Activated CD8-positive, alpha-beta T cell treated with anti-CD3 and anti-CD28 coated beads, Interleukin-2, amount 10 ng/mL, durations not matched to agents 7 days and 5 days (primary cell): ENCODE measurements at regions not wholly inside any gene's neighbourhood (a gene's known extent, or its start where the extent isn't known, plus 50 kb on each side); places are given as distances from the start of the nearest gene placed in this dataset.
"Not testable (repeated sequence)": the region's sequence is repeated elsewhere in the genome, so short reads cannot be mapped to it uniquely, and the experiment has no call there.

Experiments used
- ATAC-seq: fragments of 150-1000 bp; cut with Tn5 transposase; one replicate; pipeline ENCODE4 v1.10.0; 2021; ENCODE audit warnings: moderate library complexity
- CTCF ChIA-PET: fragments of 350-600 bp; sonication (Branson Sonifier 250); formaldehyde crosslinking; loops from one replicate; lab custom pipeline; 2021; ENCODE audit warnings: antibody characterized with exemption; lab: Charles Lee
- POLR2A ChIA-PET: fragments of 350-600 bp; sonication (Branson Sonifier 250); formaldehyde crosslinking; loops from one replicate; lab custom pipeline; 2021; ENCODE audit warnings: antibody characterized with exemption; lab: Charles Lee
- DNase-seq: peaks from one replicate; pipeline ENCODE4 v3.0.0-alpha.2; 2020
- H3K27ac Mint-ChIP-seq: one replicate; pipeline ENCODE4 v1.8.0; 2021; ENCODE audit warnings: mild to moderate bottlenecking, mixed read lengths
- H3K27me3 Mint-ChIP-seq: one replicate; pipeline ENCODE4 v1.8.0; 2021; ENCODE audit warnings: low read depth, mixed read lengths
- H3K36me3 Mint-ChIP-seq: one replicate; pipeline ENCODE4 v1.8.0; 2021; ENCODE audit warnings: low read depth, mixed read lengths
- H3K4me1 Mint-ChIP-seq: one replicate; pipeline ENCODE4 v1.8.0; 2021; ENCODE audit warnings: low read depth, mixed read lengths
- H3K4me3 Mint-ChIP-seq: one replicate; pipeline ENCODE4 v1.8.0; 2021; ENCODE audit warnings: mild to moderate bottlenecking, mixed read lengths
- H3K9me3 Mint-ChIP-seq: one replicate; pipeline ENCODE4 v1.8.0; 2022; ENCODE audit warnings: mixed read lengths; ENCODE audit not compliant: insufficient read depth

DNA sequence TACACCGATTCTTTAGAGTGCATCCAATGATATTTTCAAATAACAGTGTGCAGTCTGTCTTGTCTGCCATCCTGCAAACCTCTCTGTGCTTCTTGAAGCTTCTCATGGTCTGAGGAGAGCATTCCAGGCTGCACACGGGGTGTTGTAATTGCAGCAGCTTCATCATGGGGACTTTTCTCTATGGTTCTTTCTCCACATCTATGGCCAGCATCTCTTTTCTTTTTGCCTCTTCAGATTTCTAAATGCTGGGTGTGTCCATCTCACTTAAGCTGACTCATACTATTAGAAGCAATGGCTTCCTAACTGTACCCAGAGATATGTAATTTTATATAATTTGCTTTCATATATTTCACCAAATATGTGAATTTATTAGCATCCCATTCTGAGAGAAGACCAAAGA lies 63.8 kb upstream of the EPHB3 start:
- Mint-ChIP-seq H3K4me1 (no peaks in the 10 kb centered on the region), H3K9me3 (no peaks in the 10 kb centered on the region), H3K4me3 (no peak overlapping the region), H3K27me3 (peaks cover 31% of the 10 kb centered on the region), H3K36me3 (no peaks in the 10 kb centered on the region), H3K27ac (no peak overlapping the region)
- ChIA-PET CTCF (no interaction called here), POLR2A (no interaction called here)
- ATAC-seq = no peak
- no peak for DNase-seq

DNA sequence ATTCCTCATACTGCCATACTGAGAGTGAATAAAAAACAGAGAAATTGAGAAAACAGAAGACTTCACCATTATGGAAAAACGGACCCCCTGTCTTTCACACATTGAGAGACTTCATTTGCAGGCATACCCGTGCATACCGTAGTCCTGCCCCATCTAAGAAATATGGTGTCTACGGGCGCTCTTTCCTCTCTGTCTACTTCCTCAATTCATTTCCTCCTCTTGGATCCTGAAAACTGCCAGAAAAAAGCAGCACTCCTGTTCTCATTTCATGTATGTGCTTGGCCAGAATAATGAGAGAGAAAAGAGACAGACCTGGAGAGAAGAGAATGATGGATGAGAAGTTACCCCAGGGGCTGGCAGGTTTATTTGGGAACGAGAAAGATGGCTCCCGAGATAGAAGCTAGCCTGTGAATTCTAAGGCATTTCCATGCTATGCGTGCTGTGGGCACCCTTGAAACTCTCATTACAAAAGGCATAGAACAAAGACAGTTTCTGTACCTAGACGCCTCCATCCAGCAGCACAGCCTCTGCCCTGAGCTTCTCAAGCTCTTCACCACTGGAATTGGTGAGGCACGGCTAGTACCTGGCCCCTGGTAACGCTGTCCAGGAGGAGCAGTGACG lies 62.5 kb upstream of the EPHB3 start:
- ChIA-PET CTCF (interaction anchor here (1.0 kb wide), 1 partner anchor 127 kb away, joined by 3 read pairs; no protein-coding TSS in a partner anchor), POLR2A (no interaction called here)
- Mint-ChIP-seq H3K4me1 (no peaks in the 10 kb centered on the region), H3K36me3 (no peaks in the 10 kb centered on the region), H3K9me3 (no peaks in the 10 kb centered on the region), H3K27ac (no peak overlapping the region), H3K4me3 (no peak overlapping the region), H3K27me3 (peaks cover 22% of the 10 kb centered on the region)
- ATAC-seq (no peak), DNase-seq (no peak)

DNA sequence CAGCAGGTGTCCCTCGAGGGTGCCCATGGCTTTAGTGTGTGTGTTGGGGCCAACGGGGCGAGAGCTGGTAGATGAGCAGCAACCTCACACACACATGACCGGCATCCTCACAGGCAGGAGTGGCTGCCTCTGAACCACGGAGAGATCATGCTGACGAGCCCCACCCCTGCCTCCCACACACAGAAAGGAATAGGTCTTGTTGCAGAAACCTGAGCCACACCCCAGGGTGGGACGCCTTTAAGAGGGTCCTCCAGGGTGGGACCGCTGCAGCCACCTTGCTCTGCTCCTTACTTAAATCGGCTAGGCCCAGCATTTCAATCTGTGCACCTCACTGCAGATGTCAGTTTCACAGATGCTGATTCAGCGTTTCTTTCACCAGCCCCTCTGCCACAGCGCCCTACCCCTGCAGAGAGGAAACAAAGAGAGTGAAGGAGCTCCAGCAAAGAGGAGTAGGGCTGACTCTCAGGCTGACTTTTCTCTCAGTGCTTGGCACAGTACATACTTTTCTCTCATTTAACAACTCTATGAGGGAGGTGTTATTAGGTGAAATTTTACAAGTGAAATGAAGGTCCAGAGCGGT lies 61.2 kb upstream of the EPHB3 start:
- CTCF ChIA-PET = interaction anchor here (0.9 kb wide), 1 partner anchor 12 kb away, joined by 3 read pairs; no protein-coding TSS in a partner anchor
- Mint-ChIP-seq H3K36me3 (no peaks in the 10 kb centered on the region), H3K27ac (no peak overlapping the region), H3K4me3 (no peak overlapping the region), H3K4me1 (no peaks in the 10 kb centered on the region), H3K27me3 (peaks cover 21% of the 10 kb centered on the region), H3K9me3 (no peaks in the 10 kb centered on the region)
- ATAC-seq (no peak), DNase-seq (no peak)
- POLR2A ChIA-PET = no interaction called here

DNA sequence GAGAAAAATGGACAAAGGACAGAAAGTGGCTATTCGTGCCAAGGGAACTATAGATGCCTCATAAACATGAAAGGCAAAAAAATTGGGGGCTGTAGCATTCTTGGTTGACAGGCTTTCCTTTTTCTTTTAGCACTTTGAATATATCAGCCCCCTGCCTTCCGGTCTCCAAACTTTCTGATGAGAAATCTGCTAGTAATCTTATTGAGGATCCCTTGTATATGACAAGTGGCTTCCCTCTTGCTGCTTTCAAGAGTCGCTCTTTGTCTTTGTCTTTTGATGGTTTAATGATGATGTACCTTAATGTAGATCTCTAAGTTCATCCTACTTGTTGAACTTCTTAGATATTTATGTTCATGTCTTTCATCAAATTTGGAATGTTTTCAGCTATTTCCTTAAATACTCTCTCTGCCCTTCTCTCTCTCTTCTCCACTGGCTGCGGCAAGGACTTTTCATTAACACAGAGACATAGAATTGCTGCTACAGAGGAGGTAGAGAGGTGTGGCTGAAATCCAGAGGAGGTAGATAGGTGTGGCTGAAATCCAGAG lies 59.4 kb upstream of the EPHB3 start:
- ChIA-PET CTCF (no interaction called here), POLR2A (no interaction called here)
- no peak for ATAC-seq

DNA sequence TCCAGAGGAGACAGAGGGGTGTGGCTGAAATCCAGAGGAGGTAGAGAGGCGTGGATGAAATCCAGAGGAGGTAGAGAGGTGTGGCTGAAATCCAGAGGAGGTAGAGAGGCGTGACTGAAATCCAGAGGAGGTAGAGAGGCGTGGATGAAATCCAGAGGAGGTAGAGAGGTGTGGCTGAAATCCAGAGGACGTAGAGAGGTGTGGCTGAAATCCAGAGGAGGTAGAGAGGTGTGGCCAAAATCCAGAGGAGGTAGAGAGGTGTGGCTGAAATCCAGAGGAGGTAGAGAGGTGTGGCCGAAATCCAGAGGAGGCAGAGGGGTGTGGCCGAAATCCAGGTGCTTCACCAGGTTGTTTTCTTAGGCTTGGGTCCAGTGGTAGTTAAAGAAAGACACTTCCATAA lies 58.7 kb upstream of the EPHB3 start:
- H3K36me3 Mint-ChIP-seq, H3K4me1 Mint-ChIP-seq, H3K27ac Mint-ChIP-seq, DNase-seq, POLR2A ChIA-PET, H3K9me3 Mint-ChIP-seq, H3K4me3 Mint-ChIP-seq, ATAC-seq: not testable (repeated sequence)
- H3K27me3 Mint-ChIP-seq = peaks cover 28% of the 10 kb centered on the region
- CTCF ChIA-PET = interaction anchor here (1.5 kb wide), 1 partner anchor 27 kb away, joined by 3 read pairs; no protein-coding TSS in a partner anchor

More for the DNA sequence above, 59.4 kb upstream of the EPHB3 start:
- Mint-ChIP-seq H3K4me3 (no peak overlapping the region), H3K27ac (no peak overlapping the region), H3K4me1 (no peaks in the 10 kb centered on the region), H3K27me3 (peaks cover 25% of the 10 kb centered on the region), H3K9me3 (no peaks in the 10 kb centered on the region), H3K36me3 (no peaks in the 10 kb centered on the region)
- no peak for DNase-seq

DNA sequence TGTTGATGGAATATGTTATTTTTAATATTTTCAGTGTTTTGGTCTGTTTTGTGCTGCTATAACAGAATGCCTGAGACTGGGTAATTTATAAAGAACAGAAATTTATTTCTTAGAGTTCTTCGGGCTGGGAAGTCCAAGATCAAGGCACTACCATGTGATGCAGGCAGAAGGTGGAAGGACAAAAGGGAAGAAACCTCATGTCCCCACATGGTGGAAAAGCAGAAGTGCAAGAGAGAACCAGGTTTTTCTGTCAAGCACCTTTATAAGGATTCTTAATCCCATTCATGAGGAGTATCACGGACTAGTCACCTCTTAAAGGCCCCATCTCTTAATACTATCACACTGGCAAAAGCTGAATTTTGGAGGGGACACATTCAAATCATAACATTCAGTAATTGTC lies 57.9 kb upstream of the EPHB3 start:
- no peak for DNase-seq
- Mint-ChIP-seq H3K36me3 (no peaks in the 10 kb centered on the region), H3K9me3 (no peaks in the 10 kb centered on the region), H3K4me3 (no peak overlapping the region), H3K27ac (no peak overlapping the region), H3K27me3 (peaks cover 25% of the 10 kb centered on the region), H3K4me1 (no peaks in the 10 kb centered on the region)
- ATAC-seq = no peak
- ChIA-PET CTCF (interaction anchor here (1.5 kb wide), 1 partner anchor 26 kb away, joined by 3 read pairs; no protein-coding TSS in a partner anchor), POLR2A (no interaction called here)

DNA sequence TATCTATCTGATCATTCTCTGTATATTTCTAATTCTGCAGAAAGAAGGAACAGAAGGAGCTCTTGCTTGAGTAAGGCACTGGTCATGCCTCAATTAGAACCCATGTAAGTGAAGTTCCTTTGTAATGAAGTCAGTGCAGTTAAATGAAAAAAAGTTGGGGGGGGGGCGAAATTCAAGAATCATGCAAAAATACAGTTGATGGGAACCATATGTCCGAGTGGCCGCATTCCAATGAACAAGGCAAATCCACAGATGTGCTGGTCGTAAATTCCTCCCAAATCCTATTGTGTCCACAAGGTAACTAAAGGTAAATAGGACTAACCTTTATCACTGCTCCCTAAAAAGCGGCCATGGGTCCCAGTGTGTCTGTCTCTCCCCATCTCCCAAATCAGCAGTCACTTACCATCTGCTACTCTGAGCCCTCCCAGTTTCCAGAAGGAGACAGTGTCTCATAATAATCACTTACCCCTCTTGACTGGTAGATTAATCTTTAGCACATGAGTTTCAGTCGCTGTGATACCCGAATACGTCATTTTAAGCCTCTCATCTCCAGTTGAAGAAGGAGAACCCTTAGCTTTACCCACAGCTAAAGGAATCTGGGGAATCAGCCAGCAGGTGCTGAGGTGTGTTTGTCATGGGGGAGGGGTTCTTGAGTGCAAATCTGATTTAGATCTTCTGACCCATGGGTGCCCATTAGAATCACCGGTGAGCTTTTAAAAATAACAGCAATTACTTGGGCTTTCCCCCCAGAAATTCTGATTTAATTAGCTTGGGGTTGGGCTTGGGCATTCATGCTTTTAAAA lies 56.3 kb upstream of the EPHB3 start:
- ATAC-seq (no peak), DNase-seq (no peak)
- Mint-ChIP-seq H3K4me1 (no peaks in the 10 kb centered on the region), H3K27ac (no peak overlapping the region), H3K27me3 (peaks cover 20% of the 10 kb centered on the region), H3K9me3 (no peaks in the 10 kb centered on the region), H3K4me3 (no peak overlapping the region), H3K36me3 (no peaks in the 10 kb centered on the region)
- ChIA-PET CTCF (interaction anchor here (1.0 to 1.7 kb wide), 3 partner anchors 9 to 133 kb away, joined by 3 to 10 read pairs (median 3); no protein-coding TSS in a partner anchor), POLR2A (no interaction called here)

DNA sequence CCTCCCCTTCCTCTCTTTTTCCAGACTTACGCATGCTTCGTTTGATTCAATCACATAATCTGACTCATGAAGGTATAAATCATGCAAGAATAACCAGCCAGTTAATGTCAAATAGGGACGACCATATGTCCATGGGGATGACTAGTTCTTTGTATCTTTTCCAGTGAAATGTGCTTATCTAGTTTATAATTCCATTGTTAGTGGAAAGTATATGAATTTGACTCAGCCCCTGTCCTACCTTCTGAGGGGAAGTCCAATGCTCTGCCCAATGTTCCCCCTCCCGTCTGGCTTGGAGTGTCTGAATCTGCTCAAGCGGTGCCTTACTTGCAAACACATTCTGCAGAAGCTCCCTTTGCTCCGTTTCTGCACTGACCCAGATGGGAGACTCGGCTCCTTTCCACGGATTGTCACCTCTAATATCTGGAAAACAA lies 55.0 kb upstream of the EPHB3 start:
- H3K9me3 Mint-ChIP-seq = no peaks in the 10 kb centered on the region
- H3K4me1 Mint-ChIP-seq = no peaks in the 10 kb centered on the region
- no peak for ATAC-seq
- no peaks in the 10 kb centered on the region for H3K36me3 Mint-ChIP-seq
- no peak for DNase-seq
- H3K4me3 Mint-ChIP-seq = no peak overlapping the region
- CTCF ChIA-PET = no interaction called here
- no peak overlapping the region for H3K27ac Mint-ChIP-seq
- POLR2A ChIA-PET = no interaction called here
- peaks cover 29% of the 10 kb centered on the region for H3K27me3 Mint-ChIP-seq

DNA sequence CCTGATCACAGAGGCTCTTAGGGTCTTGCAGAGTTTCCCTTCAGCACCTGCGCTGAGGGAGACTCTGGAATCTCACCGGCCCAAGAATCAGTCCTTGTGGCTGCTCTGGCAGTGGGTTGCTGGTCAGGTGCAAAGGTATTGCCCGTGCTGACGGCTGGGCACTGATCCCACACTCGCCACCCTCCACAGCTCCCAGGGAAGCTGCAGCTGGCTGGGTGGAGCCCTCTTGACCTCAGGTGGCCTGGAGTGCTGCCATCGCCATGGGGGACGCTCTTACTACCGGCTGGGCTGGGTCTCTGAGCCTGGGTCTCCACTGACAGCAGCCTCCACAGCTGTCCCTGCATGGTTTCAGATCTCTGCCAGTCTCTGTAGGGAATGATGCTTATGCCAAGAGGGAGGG lies 52.6 kb upstream of the EPHB3 start:
- Mint-ChIP-seq H3K36me3 (no peaks in the 10 kb centered on the region), H3K27me3 (peaks cover 47% of the 10 kb centered on the region), H3K27ac (no peak overlapping the region), H3K4me3 (no peak overlapping the region), H3K4me1 (peaks cover 5% of the 10 kb centered on the region), H3K9me3 (no peaks in the 10 kb centered on the region)
- DNase-seq (no peak), ATAC-seq (no peak)
- CTCF ChIA-PET = interaction anchor here (2.2 kb wide), 1 partner anchor 137 kb away, joined by 6 read pairs; no protein-coding TSS in a partner anchor
- POLR2A ChIA-PET = no interaction called here

DNA sequence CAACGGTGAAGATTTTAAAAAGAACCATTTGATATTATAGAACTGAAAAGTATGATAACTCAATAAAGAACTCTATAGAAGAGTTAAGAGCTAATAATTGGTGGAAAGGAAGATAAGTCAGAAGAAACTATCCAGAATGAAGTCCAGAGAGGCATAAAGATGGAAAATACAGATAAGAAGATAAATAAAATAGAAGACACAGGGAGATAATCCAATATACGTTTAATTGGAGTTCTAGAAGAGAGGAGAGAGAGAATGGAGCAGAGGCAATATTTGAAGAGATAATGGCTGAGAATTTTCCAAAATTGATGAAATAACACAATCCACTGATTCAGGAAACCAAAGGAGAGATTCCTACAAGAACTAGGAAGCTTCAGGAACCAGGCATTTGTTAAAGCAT lies 49.8 kb upstream of the EPHB3 start:
- peaks cover 10% of the 10 kb centered on the region for H3K4me1 Mint-ChIP-seq
- no peak overlapping the region for H3K27ac Mint-ChIP-seq
- no peaks in the 10 kb centered on the region for H3K9me3 Mint-ChIP-seq
- no peaks in the 10 kb centered on the region for H3K36me3 Mint-ChIP-seq
- H3K27me3 Mint-ChIP-seq = peaks cover 49% of the 10 kb centered on the region
- ChIA-PET POLR2A (no interaction called here), CTCF (interaction anchor here (0.8 to 4.7 kb wide), 8 partner anchors 13 to 199 kb away, joined by 3 to 69 read pairs (median 4); no protein-coding TSS in a partner anchor)
- DNase-seq (no peak), ATAC-seq (no peak)
- H3K4me3 Mint-ChIP-seq = no peak overlapping the region
